ENCODE measurements at regions not wholly inside any gene's neighbourhood (a gene's known extent, or its start where the extent isn't known, plus 50 kb on each side); places are given as distances from the start of the nearest gene placed in this dataset.

DNA sequence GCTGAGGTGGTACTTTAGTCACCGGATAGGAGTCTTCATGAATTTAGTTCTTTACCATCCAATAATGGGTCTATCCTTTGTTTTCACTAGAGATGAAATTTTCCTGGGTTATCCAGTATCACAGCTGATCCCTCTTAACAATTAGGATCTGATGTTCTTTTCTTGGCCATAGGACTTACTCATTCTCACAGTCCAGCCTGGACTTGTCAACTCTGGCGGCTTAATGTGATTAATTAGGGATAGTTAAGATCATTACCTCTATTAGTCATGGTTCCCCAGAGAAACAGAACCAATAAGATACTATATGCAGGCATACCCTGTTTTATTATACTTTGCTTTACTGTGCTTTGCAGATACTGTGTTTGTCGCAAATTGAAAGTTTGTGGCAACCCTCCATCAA lies 272.7 kb upstream of the FAT4 start:
- TF ChIP-seq, protein P1, sequence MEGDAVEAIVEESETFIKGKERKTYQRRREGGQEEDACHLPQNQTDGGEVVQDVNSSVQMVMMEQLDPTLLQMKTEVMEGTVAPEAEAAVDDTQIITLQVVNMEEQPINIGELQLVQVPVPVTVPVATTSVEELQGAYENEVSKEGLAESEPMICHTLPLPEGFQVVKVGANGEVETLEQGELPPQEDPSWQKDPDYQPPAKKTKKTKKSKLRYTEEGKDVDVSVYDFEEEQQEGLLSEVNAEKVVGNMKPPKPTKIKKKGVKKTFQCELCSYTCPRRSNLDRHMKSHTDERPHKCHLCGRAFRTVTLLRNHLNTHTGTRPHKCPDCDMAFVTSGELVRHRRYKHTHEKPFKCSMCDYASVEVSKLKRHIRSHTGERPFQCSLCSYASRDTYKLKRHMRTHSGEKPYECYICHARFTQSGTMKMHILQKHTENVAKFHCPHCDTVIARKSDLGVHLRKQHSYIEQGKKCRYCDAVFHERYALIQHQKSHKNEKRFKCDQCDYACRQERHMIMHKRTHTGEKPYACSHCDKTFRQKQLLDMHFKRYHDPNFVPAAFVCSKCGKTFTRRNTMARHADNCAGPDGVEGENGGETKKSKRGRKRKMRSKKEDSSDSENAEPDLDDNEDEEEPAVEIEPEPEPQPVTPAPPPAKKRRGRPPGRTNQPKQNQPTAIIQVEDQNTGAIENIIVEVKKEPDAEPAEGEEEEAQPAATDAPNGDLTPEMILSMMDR (conservative IDR thresholded peaks at IDR 0.05), result no peak
- TF ChIP-seq EZH2 (IDR thresholded peaks at IDR 0.05; ENCODE audit: low read depth), result no peak
